PFSK-1 (cell line): ENCODE measurements at regions not wholly inside any gene's neighbourhood (a gene's known extent, or its start where the extent isn't known, plus 50 kb on each side); places are given as distances from the start of the nearest gene placed in this dataset.

Source experiments
- FOXP2 ChIP-seq: optimal IDR thresholded peaks from 2 replicates; pipeline ENCODE3; 2011; ENCODE audit warnings: borderline replicate concordance, control low read depth, inconsistent platforms; ENCODE audit not compliant: insufficient read depth; ENCODE audit errors: extremely low read length, extremely low read depth
- POLR2AphosphoS5 ChIP-seq: IDR thresholded peaks from 2 replicates; pipeline ENCODE4 v1.6.1; 2012; ENCODE audit warnings: low read depth, mild to moderate bottlenecking, control low read depth, low read length, moderate library complexity
- SIN3A ChIP-seq: IDR thresholded peaks from 2 replicates; pipeline ENCODE4 v1.6.1; 2012; ENCODE audit warnings: mild to moderate bottlenecking, low read length, moderate library complexity, borderline replicate concordance; ENCODE audit not compliant: insufficient read depth
- TAF1 ChIP-seq: IDR thresholded peaks from 2 replicates; pipeline ENCODE4 v1.6.1; 2012; ENCODE audit warnings: low read length, control low read depth, borderline replicate concordance; ENCODE audit not compliant: insufficient read depth
- TF ChIP-seq, protein P1 (sequence below), 2 experiments: IDR thresholded peaks; 2 replicates each; pipeline versions ENCODE4 v1.6.1 to v1.8.0; 2011 to 2012; ENCODE audit warnings: low read depth in 2 of 2, low read length in 2 of 2, control low read depth in 1 of 2, inconsistent platforms in 1 of 2, mild to moderate bottlenecking in 1 of 2, moderate library complexity in 1 of 2; ENCODE audit not compliant: insufficient read depth in 1 of 2

DNA sequence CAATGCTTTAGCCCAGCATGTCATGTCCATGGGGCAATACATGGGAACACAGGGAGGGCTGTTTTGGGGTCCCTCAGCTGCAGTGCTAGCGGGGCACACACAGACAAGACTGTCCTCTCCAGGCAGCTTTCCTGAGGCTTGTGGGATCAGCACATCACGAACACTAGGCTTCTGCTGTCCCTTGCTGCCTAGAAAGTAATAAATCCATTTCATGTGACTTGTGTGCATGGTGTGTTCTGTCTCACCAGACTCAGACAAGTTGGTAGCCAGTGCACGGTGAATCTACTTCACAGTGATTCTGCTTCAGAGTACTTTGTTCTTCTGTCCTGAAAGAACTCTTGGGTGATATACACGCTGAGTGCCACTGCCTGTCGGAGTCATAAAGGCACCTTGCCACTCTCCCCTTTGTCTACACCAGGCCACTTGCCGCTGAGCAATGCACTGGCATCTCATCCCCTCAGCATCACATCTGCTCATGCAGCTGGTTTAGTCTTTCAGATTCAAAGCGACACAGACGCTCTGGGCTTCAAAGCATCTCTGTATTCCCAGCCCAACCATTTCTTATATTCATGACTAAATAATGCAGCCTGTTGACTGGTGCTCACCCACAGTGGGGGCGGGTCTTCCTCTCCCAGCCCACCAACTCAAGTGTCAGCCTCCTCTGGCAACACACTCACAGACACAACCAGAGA lies 95.2 kb upstream of the COX10 start:
- TF ChIP-seq POLR2AphosphoS5: no peak
- no peak for TF ChIP-seq SIN3A
- TF ChIP-seq TAF1: no peak
- TF ChIP-seq FOXP2: no peak
- TF ChIP-seq, protein P1, sequence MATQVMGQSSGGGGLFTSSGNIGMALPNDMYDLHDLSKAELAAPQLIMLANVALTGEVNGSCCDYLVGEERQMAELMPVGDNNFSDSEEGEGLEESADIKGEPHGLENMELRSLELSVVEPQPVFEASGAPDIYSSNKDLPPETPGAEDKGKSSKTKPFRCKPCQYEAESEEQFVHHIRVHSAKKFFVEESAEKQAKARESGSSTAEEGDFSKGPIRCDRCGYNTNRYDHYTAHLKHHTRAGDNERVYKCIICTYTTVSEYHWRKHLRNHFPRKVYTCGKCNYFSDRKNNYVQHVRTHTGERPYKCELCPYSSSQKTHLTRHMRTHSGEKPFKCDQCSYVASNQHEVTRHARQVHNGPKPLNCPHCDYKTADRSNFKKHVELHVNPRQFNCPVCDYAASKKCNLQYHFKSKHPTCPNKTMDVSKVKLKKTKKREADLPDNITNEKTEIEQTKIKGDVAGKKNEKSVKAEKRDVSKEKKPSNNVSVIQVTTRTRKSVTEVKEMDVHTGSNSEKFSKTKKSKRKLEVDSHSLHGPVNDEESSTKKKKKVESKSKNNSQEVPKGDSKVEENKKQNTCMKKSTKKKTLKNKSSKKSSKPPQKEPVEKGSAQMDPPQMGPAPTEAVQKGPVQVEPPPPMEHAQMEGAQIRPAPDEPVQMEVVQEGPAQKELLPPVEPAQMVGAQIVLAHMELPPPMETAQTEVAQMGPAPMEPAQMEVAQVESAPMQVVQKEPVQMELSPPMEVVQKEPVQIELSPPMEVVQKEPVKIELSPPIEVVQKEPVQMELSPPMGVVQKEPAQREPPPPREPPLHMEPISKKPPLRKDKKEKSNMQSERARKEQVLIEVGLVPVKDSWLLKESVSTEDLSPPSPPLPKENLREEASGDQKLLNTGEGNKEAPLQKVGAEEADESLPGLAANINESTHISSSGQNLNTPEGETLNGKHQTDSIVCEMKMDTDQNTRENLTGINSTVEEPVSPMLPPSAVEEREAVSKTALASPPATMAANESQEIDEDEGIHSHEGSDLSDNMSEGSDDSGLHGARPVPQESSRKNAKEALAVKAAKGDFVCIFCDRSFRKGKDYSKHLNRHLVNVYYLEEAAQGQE (IDR thresholded peaks at IDR 0.05; ENCODE audit: insufficient read depth in 1 of 2, low read depth in 2 of 2, low read length in 2 of 2): no peak

DNA sequence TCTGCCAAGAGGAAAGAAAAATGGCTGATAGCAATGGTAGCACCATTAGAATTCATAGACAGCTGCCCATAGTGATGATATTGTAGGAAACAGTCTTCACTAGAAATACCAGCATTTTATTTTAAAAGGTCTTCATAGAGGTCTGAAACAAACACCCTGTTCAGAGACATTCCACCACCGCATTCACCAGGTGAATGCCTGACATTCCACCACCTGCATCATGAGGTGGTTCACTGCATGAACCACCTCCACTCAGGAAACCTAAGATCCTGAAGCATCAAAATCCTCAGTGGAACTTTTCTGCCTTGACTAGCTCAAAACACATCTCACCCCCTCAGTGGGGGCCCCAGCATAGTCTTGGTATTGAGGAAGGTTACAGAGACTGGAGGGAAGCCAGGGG lies 91.5 kb upstream of the COX10 start:
- TF ChIP-seq, protein P1 (IDR thresholded peaks at IDR 0.05; ENCODE audit: insufficient read depth in 1 of 2, low read depth in 2 of 2, low read length in 2 of 2): no peak
- no peak for TF ChIP-seq TAF1
- no peak for TF ChIP-seq FOXP2
- TF ChIP-seq POLR2AphosphoS5: no peak
- no peak for TF ChIP-seq SIN3A

DNA sequence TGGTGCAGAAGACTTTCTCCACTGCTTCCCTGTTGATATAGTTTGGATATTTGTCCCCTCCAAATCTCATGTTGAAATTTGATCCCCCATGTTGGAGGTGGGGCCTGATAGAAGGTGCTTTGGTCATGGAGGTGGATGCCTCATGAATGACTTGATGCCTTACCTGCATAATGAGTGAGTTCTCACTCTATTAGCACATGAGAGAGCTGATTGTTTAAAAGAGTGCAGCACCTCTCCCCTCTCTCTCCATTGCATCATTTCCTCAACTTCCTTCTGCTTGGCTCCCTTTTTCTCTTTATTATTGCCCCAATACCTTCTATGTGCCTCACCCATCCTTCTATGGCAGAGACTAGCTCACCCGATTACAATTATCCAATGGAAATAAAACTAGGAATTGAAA lies 90.8 kb upstream of the COX10 start:
- no peak for TF ChIP-seq SIN3A
- no peak for TF ChIP-seq FOXP2
- TF ChIP-seq, protein P1 (IDR thresholded peaks at IDR 0.05; ENCODE audit: insufficient read depth in 1 of 2, low read depth in 2 of 2, low read length in 2 of 2): no peak
- TF ChIP-seq TAF1: no peak

DNA sequence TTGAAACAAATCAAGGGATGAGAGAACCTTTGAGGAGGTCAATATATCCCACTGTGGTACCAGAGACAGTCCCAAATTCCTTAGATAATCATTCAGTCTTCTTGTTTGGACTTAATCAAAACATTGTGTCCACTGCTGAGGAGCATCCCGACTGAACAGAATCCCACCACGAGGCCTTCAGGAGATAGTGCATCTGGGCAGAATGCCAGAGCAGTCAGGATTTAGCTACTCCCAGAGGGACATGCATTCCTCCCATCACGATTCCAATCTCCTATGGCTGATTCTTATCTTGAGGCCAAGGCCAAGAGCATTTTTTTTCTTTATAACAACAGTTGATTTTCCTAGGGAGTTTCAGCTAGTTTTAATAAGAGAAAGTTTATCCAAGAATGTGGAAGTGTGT lies 87.4 kb upstream of the COX10 start:
- TF ChIP-seq SIN3A (no peak), POLR2AphosphoS5 (no peak), FOXP2 (no peak), TAF1 (no peak)
- TF ChIP-seq, protein P1 (IDR thresholded peaks at IDR 0.05; ENCODE audit: insufficient read depth in 1 of 2, low read depth in 2 of 2, low read length in 2 of 2): no peak
